Heart left ventricle (tissue), 16 donors: ENCODE measurements at regions not wholly inside any gene's neighbourhood (a gene's known extent, or its start where the extent isn't known, plus 50 kb on each side); places are given as distances from the start of the nearest gene placed in this dataset.
"Not testable (repeated sequence)": the region's sequence is repeated elsewhere in the genome, so short reads cannot be mapped to it uniquely, and the experiment has no call there.

Experiments used
- ATAC-seq, 4 donors: fragments of 200-7000 bp; cut with Tn5 transposase; one replicate each; pipeline ENCODE4 v1.9.1; 2020 to 2022; ENCODE audit warnings: moderate library complexity in 4 of 4, mild to moderate bottlenecking in 3 of 4, moderate number of reproducible peaks in 1 of 4
- DNase-seq, 5 donors: peaks; one replicate each; pipeline ENCODE4 v3.0.0-alpha.2; 2020
- H3K27ac ChIP-seq, 12 donors: fragments of 200-600 bp; sonication (generic) in 4 of 12; one replicate each; pipeline versions ENCODE4 v1.5.0 to v1.8.0; 2016 to 2022; ENCODE audit warnings: mild to moderate bottlenecking in 2 of 12
- H3K27me3 ChIP-seq, 9 donors: fragments of 200-600 bp; sonication (generic) in 2 of 9; one replicate each; pipeline versions ENCODE4 v1.5.1 to v1.8.0; 2016 to 2022; ENCODE audit warnings: mild to moderate bottlenecking in 3 of 9
- H3K36me3 ChIP-seq, 9 donors: fragments of 200-600 bp; sonication (generic) in 2 of 9; one replicate each; pipeline versions ENCODE4 v1.5.0 to v1.8.0; 2018 to 2022; ENCODE audit warnings: mild to moderate bottlenecking in 2 of 9
- H3K4me1 ChIP-seq, 12 donors: fragments of 200-600 bp; sonication (generic) in 4 of 12; one replicate each; pipeline versions ENCODE4 v1.5.0 to v1.8.0; 2016 to 2022; ENCODE audit warnings: mild to moderate bottlenecking in 3 of 12
- H3K4me3 ChIP-seq, 12 donors: fragments of 200-600 bp; sonication (generic) in 4 of 12; one replicate each; pipeline versions ENCODE4 v1.5.0 to v1.8.0; 2017 to 2022; ENCODE audit warnings: mild to moderate bottlenecking in 9 of 12, moderate library complexity in 4 of 12
- H3K9me3 ChIP-seq, 12 donors: fragments of 200-600 bp; sonication (generic) in 4 of 12; one replicate each; pipeline versions ENCODE4 v1.5.0 to v1.8.0; 2016 to 2022; ENCODE audit warnings: mild to moderate bottlenecking in 1 of 12
- CTCF ChIP-seq, 12 donors: fragments of 200-600 bp; sonication (generic) in 4 of 12; IDR thresholded peaks; one replicate each; pipeline versions ENCODE4 v1.5.0 to v1.8.0; 2018 to 2022; ENCODE audit warnings: antibody characterized with exemption in 12 of 12, mild to moderate bottlenecking in 5 of 12
- POLR2A ChIP-seq, 2 donors: fragments of 450-650 bp; IDR thresholded peaks; one replicate each; pipeline ENCODE4 v1.6.1; 2017; ENCODE audit warnings: antibody characterized with exemption in 2 of 2, mild to moderate bottlenecking in 2 of 2, moderate library complexity in 2 of 2
- WGBS, 4 donors: extraction: QIAGEN DNeasy Blood & Tissue Kit in 2 of 4; methylation state at CpG; one replicate each; pipeline versions ENCODE4 v1.1.5 to v1.1.7; 2013 to 2018; 5-methylcytosine and 5-hydroxymethylcytosine counted together
- intact Hi-C, 10 donors: fragments of 100-400 bp; cut with DNase I; formaldehyde crosslinking; loops; one replicate each; pipeline versions ENCODE4 v1.11.1 to v1.14.2; 2022
- donor health status: ischemic (EF 13 %, LVEDD 7.1; RV severe dilation, severe dysfunction).
- donor health status: healthy with polysubstance abuse.
- donor health status: DM: no; HTN: yes; CAD: no.
- donor health status: DM: no; HTN: no; CAD: no.
- donor health status: ischemic (EF 25% LVEDD 6.9; RV normal size, moderate dysfunction).
- donor health status: ischemic (EF 25% LVEDD 5.7; RV mildly dilated, moderate dysfunction).
- donor health status: healthy.
- donor health status: DM: yes; HTN: yes; CAD: no.
- donor health status: ischemic (EF 35%, LVEDD 5.7; RV mildly dilated, moderate dysfunction).
- donor health status: nonischemic (EF 11% LVEDD 7.7; RV severe dilation, severe dysfunction).
- donor health status: DM: yes; HTN: yes; CAD: no.
- donor health status: PGD.
- donor health status: ischemic (EF 29% LVEDD 5.4; RV normal size, mild dysfunction).
- donor health status: nonischemic (EF 23%, LVEDD 6.1; RV moderate dilation, normal function).

GRCh38 chr3:64438812-64439211 is 213.5 kb upstream of the PRICKLE2 start:
- WGBS, 4 donors, result 37 to 49% (median 45%) methylated on average over 6 to 7 of the region's 7 CpGs
- intact Hi-C loops, result no loop called here
- Histone ChIP-seq H3K36me3 (no peaks in the 10 kb centered on the region), H3K4me3 (no peak overlapping the region), H3K27me3 (peaks cover 0 to 41% (median 14%) of the 10 kb centered on the region in 9 donors), H3K4me1 (peaks cover 0 to 18% (median 0%) of the 10 kb centered on the region in 12 donors), H3K27ac (no peak overlapping the region), H3K9me3 (peaks cover 0 to 8% (median 0%) of the 10 kb centered on the region in 12 donors)
- ATAC-seq (no peak), DNase-seq (peak in 1 of 5 donors; percentile 24)
- TF ChIP-seq POLR2A (IDR thresholded peaks at IDR 0.05), result no peak
- TF ChIP-seq CTCF (IDR thresholded peaks at IDR 0.05), result no peak

- H3K4me1 ChIP-seq, result peaks cover 0 to 15% (median 0%) of the 10 kb centered on the region in 12 donors
- H3K9me3 ChIP-seq, result peaks cover 0 to 8% (median 0%) of the 10 kb centered on the region in 12 donors
- H3K27ac ChIP-seq, result no peak overlapping the region
- ATAC-seq (no peak), DNase-seq (no peak)
- peaks cover 0 to 37% (median 9%) of the 10 kb centered on the region in 9 donors for H3K27me3 ChIP-seq
- no peak overlapping the region for H3K4me3 ChIP-seq
- 62 to 76% (median 65%) methylated on average over 1 of the region's 1 CpG for WGBS, 4 donors
- no peaks in the 10 kb centered on the region for H3K36me3 ChIP-seq
- intact Hi-C loops, result no loop called here
- TF ChIP-seq POLR2A (IDR thresholded peaks at IDR 0.05) (no peak), CTCF (IDR thresholded peaks at IDR 0.05) (no peak)
These were observed 212.8 kb upstream of the PRICKLE2 start for GRCh38 chr3:64438066-64438465.

GRCh38 chr3:64437131-64437530 is 211.9 kb upstream of the PRICKLE2 start:
- intact Hi-C loops, result no loop called here
- H3K9me3 ChIP-seq, result peaks cover 0 to 8% (median 0%) of the 10 kb centered on the region in 12 donors
- no peaks in the 10 kb centered on the region for H3K36me3 ChIP-seq
- no peak for TF ChIP-seq POLR2A (IDR thresholded peaks at IDR 0.05)
- no peak for TF ChIP-seq CTCF (IDR thresholded peaks at IDR 0.05)
- H3K27ac ChIP-seq, result no peak overlapping the region
- ATAC-seq, result no peak
- 84 to 91% (median 89%) methylated on average over 5 of the region's 5 CpGs for WGBS, 4 donors
- peaks cover 0 to 27% (median 7%) of the 10 kb centered on the region in 9 donors for H3K27me3 ChIP-seq
- peaks cover 0 to 10% (median 0%) of the 10 kb centered on the region in 12 donors for H3K4me1 ChIP-seq
- DNase-seq, result no peak
- H3K4me3 ChIP-seq, result no peak overlapping the region

GRCh38 chr3:64435023-64435422 is 209.8 kb upstream of the PRICKLE2 start:
- H3K27ac ChIP-seq, H3K36me3 ChIP-seq, ATAC-seq, intact Hi-C loops, DNase-seq, H3K4me1 ChIP-seq, H3K4me3 ChIP-seq: not testable (repeated sequence)
- 92 to 100% (median 97%) methylated on average over 2 of the region's 2 CpGs for WGBS, 4 donors
- H3K27me3 ChIP-seq, result peaks cover 0 to 14% (median 3%) of the 10 kb centered on the region in 9 donors
- peaks cover 0 to 15% (median 0%) of the 10 kb centered on the region in 12 donors for H3K9me3 ChIP-seq

GRCh38 chr3:64432870-64433269 is 207.6 kb upstream of the PRICKLE2 start:
- TF ChIP-seq POLR2A (IDR thresholded peaks at IDR 0.05) (no peak), CTCF (IDR thresholded peaks at IDR 0.05) (no peak)
- no peak for ATAC-seq
- H3K4me1 ChIP-seq, result no peaks in the 10 kb centered on the region
- no peak for DNase-seq
- peaks cover 0 to 15% (median 0%) of the 10 kb centered on the region in 12 donors for H3K9me3 ChIP-seq
- 87 to 94% (median 89%) methylated on average over 3 of the region's 3 CpGs for WGBS, 4 donors
- intact Hi-C loops, result no loop called here
- H3K36me3 ChIP-seq, result no peaks in the 10 kb centered on the region
- H3K27ac ChIP-seq, result no peak overlapping the region
- H3K27me3 ChIP-seq, result peaks cover 0 to 14% (median 0%) of the 10 kb centered on the region in 9 donors
- H3K4me3 ChIP-seq, result no peak overlapping the region
